HCT116 (cell line): ENCODE measurements at regions not wholly inside any gene's neighbourhood (a gene's known extent, or its start where the extent isn't known, plus 50 kb on each side); places are given as distances from the start of the nearest gene placed in this dataset.

Experiments used
- ATAC-seq: fragments of 200-7000 bp; cut with Tn5 transposase; 2 replicates; pipeline ENCODE4 v1.9.1; 2020; ENCODE audit warnings: mild to moderate bottlenecking, moderate library complexity
- BruUV-seq: library from RNA; stranded (reverse); fragments of 400-500 nt; replicated peaks from 2 replicates; lab custom pipeline; 2021; lab: Mats Ljungman, UMichigan
- CTCF ChIA-PET: fragments of 300-600 bp; sonication (Branson Sonifier 250); formaldehyde crosslinking; loops from one replicate; lab custom pipeline; 2021; ENCODE audit warnings: antibody characterized with exemption; lab: Charles Lee
- POLR2A ChIA-PET: fragments of 300-600, 350-600 bp; sonication (Branson Sonifier 250); formaldehyde crosslinking; loops from one replicate; lab custom pipeline; 2021; ENCODE audit warnings: antibody characterized with exemption; lab: Charles Lee
- RAD21 ChIA-PET, 2 experiments: fragments of 300-600 bp; sonication (Branson Sonifier 250); formaldehyde crosslinking; loops; one replicate each; lab custom pipeline; 2023; ENCODE audit warnings: low total read pairs in 2 of 2; ENCODE audit not compliant: uncharacterized antibody in 2 of 2, unreplicated experiment in 2 of 2, low non-redundant PET in 1 of 2; lab: Charles Lee
- DNase-seq: peaks from one replicate; pipeline ENCODE4 v3.0.0-alpha.2; 2010; ENCODE audit warnings: low read depth, low spot score
- H2AFZ ChIP-seq: fragments of 200-600 bp; shearing (Covaris generic), sonication (generic); 2 replicates; pipeline ENCODE4 v1.6.1; 2017; ENCODE audit warnings: low read depth, mixed run types, mixed read lengths, antibody characterized with exemption, low read length; ENCODE audit not compliant: poor library complexity, severe bottlenecking
- H3K27ac ChIP-seq: 2 replicates; pipeline ENCODE4 v1.5.1; 2012; ENCODE audit warnings: low read depth, low read length
- H3K27me3 ChIP-seq: fragments of 200-600 bp; sonication (generic); 2 replicates; pipeline ENCODE4 v1.6.1; 2016; ENCODE audit warnings: mixed run types, low read length, mixed read lengths; ENCODE audit not compliant: insufficient read depth
- H3K36me3 ChIP-seq, 2 experiments: fragments of 200-500 bp in 1 of 2; fragments of 200-600 bp in 1 of 2; sonication (Bioruptor generic) in 1 of 2; sonication (generic) in 1 of 2; 2 replicates each; pipeline versions ENCODE4 v1.5.1 to v1.6.1; 2014 to 2016; ENCODE audit warnings: low read length in 2 of 2, inconsistent platforms in 1 of 2, mixed read lengths in 1 of 2, mixed run types in 1 of 2; ENCODE audit not compliant: insufficient read depth in 2 of 2, control insufficient read depth in 1 of 2
- H3K4me1 ChIP-seq, 2 experiments: fragments of 200-600 bp in 1 of 2; sonication (generic) in 1 of 2; 2 replicates each; pipeline versions ENCODE4 v1.5.1 to v1.6.1; 2012 to 2017; ENCODE audit warnings: low read length in 2 of 2, inconsistent platforms in 1 of 2, mild to moderate bottlenecking in 1 of 2, mixed read lengths in 1 of 2, mixed run types in 1 of 2, moderate library complexity in 1 of 2; ENCODE audit not compliant: insufficient read depth in 2 of 2, control insufficient read depth in 1 of 2
- H3K4me2 ChIP-seq: fragments of 200-600 bp; sonication (generic); 2 replicates; pipeline ENCODE4 v1.6.1; 2017; ENCODE audit warnings: mixed run types, low read length, mixed read lengths
- H3K4me3 ChIP-seq, 2 experiments: fragments of 200-600 bp in 1 of 2; sonication (generic) in 1 of 2; replicated peaks in 1 of 2; 2 replicates each; pipeline ENCODE4 v1.5.1; 2011 to 2016; ENCODE audit warnings: low read length in 2 of 2, control low read depth in 1 of 2, low read depth in 1 of 2, mild to moderate bottlenecking in 1 of 2, mixed read lengths in 1 of 2, mixed run types in 1 of 2
- H3K79me2 ChIP-seq: fragments of 200-600 bp; sonication (generic); 2 replicates; pipeline ENCODE4 v1.6.1; 2017; ENCODE audit warnings: mild to moderate bottlenecking, mixed run types, low read length, moderate library complexity, mixed read lengths; ENCODE audit not compliant: insufficient read depth
- H3K9ac ChIP-seq: fragments of 200-600 bp; sonication (generic); 2 replicates; pipeline ENCODE4 v1.6.1; 2016; ENCODE audit warnings: low read length, mixed read lengths
- H3K9me2 ChIP-seq: fragments of 200-600 bp; sonication (generic), shearing (Covaris generic); 2 replicates; pipeline ENCODE4 v1.6.1; 2017; ENCODE audit warnings: mixed run types, mild to moderate bottlenecking, moderate library complexity; ENCODE audit not compliant: insufficient read depth
- H3K9me3 ChIP-seq, 2 experiments: fragments of 200-500 bp in 1 of 2; fragments of 200-600 bp in 1 of 2; sonication (Bioruptor generic) in 1 of 2; sonication (generic) in 1 of 2; 2 replicates each; pipeline ENCODE4 v1.6.1; 2014 to 2017; ENCODE audit warnings: low read length in 2 of 2, mixed read lengths in 2 of 2, inconsistent platforms in 1 of 2, low read depth in 1 of 2, mild to moderate bottlenecking in 1 of 2, mixed run types in 1 of 2, moderate library complexity in 1 of 2; ENCODE audit not compliant: control insufficient read depth in 1 of 2, insufficient read depth in 1 of 2
- H4K20me1 ChIP-seq: fragments of 200-600 bp; sonication (generic), shearing (Covaris generic); 2 replicates; pipeline ENCODE4 v1.6.1; 2017; ENCODE audit warnings: mixed run types, mild to moderate bottlenecking, moderate library complexity; ENCODE audit not compliant: insufficient read depth
- ATF3 ChIP-seq: IDR thresholded peaks from 2 replicates; pipeline ENCODE4 v1.6.1; 2012
- CEBPB ChIP-seq: IDR thresholded peaks from 2 replicates; pipeline ENCODE4 v1.6.1; 2012; ENCODE audit warnings: low read depth
- ELF1 ChIP-seq: IDR thresholded peaks from 2 replicates; pipeline ENCODE4 v1.6.1; 2012; ENCODE audit warnings: low read depth, borderline replicate concordance
- EZH2 ChIP-seq: fragments of 200-600 bp; sonication (generic); IDR thresholded peaks from 2 replicates; pipeline ENCODE4 v1.6.1; 2017; ENCODE audit warnings: antibody characterized with exemption, mixed run types
- EZH2phosphoT487 ChIP-seq: fragments of 200-600 bp; IDR thresholded peaks from 2 replicates; pipeline ENCODE4 v1.6.1; 2018; ENCODE audit warnings: antibody characterized with exemption, borderline replicate concordance
- FOSL1 ChIP-seq: IDR thresholded peaks from 2 replicates; pipeline ENCODE4 v1.6.1; 2012; ENCODE audit warnings: low read depth
- JUND ChIP-seq: IDR thresholded peaks from 2 replicates; pipeline ENCODE4 v1.6.1; 2012
- MAX ChIP-seq: IDR thresholded peaks from 2 replicates; pipeline ENCODE4 v1.6.1; 2012
- POLR2A ChIP-seq: IDR thresholded peaks from 2 replicates; pipeline ENCODE4 v1.7.0; 2011; ENCODE audit warnings: borderline replicate concordance; ENCODE audit not compliant: insufficient read depth, insufficient read length; ENCODE audit errors: extremely low read depth
- SIN3A ChIP-seq: IDR thresholded peaks from 2 replicates; pipeline ENCODE4 v1.6.1; 2012; ENCODE audit warnings: low read depth
- TCF7L2 ChIP-seq: IDR thresholded peaks from 2 replicates; pipeline ENCODE4 v1.7.0; 2011; ENCODE audit warnings: borderline replicate concordance, inconsistent platforms; ENCODE audit not compliant: insufficient read depth, insufficient read length; ENCODE audit errors: extremely low read depth
- intact Hi-C: fragments of 100-400 bp; cut with micrococcal nuclease; formaldehyde crosslinking; loops from 2 replicates; pipeline ENCODE4 v1.10.0; 2022

GRCh38 chr5:145463634-145464033, 371.5 kb downstream of the PRELID2 start:
- Histone ChIP-seq H3K9me2 (no peaks in the 10 kb centered on the region), H3K4me3 (no peak overlapping the region), H3K4me2 (no peak overlapping the region), H3K9me3 (no peaks in the 10 kb centered on the region), H4K20me1 (no peaks in the 10 kb centered on the region), H3K79me2 (no peaks in the 10 kb centered on the region), H3K9ac (no peak overlapping the region), H3K27me3 (no peaks in the 10 kb centered on the region), H3K36me3 (no peaks in the 10 kb centered on the region), H2AFZ (no peak overlapping the region), H3K27ac (no peak overlapping the region), H3K4me1 (no peaks in the 10 kb centered on the region)
- ChIA-PET CTCF (no interaction called here), POLR2A (no interaction called here), RAD21 (no interaction called here)
- no peak for ATAC-seq
- no peak for DNase-seq
- intact Hi-C loops, result no loop called here
- BruUV-seq, result no TSS peak
- TF ChIP-seq MAX (no peak), EZH2phosphoT487 (no peak), CEBPB (no peak), EZH2 (no peak), POLR2A (no peak), SIN3A (no peak), TCF7L2 (no peak)

GRCh38 chr5:145462525-145462924, 372.6 kb downstream of the PRELID2 start:
- BruUV-seq, result no TSS peak
- ChIA-PET POLR2A (no interaction called here), CTCF (no interaction called here), RAD21 (no interaction called here)
- Histone ChIP-seq H3K4me1 (no peaks in the 10 kb centered on the region), H3K9me2 (no peaks in the 10 kb centered on the region), H4K20me1 (no peaks in the 10 kb centered on the region), H3K9ac (no peak overlapping the region), H3K36me3 (no peaks in the 10 kb centered on the region), H3K79me2 (no peaks in the 10 kb centered on the region), H3K27ac (no peak overlapping the region), H3K9me3 (no peaks in the 10 kb centered on the region), H3K27me3 (no peaks in the 10 kb centered on the region), H3K4me3 (no peak overlapping the region), H2AFZ (no peak overlapping the region), H3K4me2 (no peak overlapping the region)
- TF ChIP-seq ELF1, result no peak
- TF ChIP-seq JUND, result no peak
- TF ChIP-seq CEBPB, result no peak
- no peak for TF ChIP-seq ATF3
- no peak for TF ChIP-seq FOSL1
- intact Hi-C loops, result no loop called here
- DNase-seq (no peak), ATAC-seq (no peak)
